Caco-2 (cell line): ENCODE measurements at regions not wholly inside any gene's neighbourhood (a gene's known extent, or its start where the extent isn't known, plus 50 kb on each side); places are given as distances from the start of the nearest gene placed in this dataset.

ENCODE experiments used
- BruUV-seq: library from RNA; stranded (reverse); fragments of 400-500 nt; replicated peaks from 2 replicates; lab custom pipeline; 2021; lab: Mats Ljungman, UMichigan
- CTCF ChIA-PET: fragments of 300-600 bp; sonication (Branson Sonifier 250); formaldehyde crosslinking; loops from one replicate; lab custom pipeline; 2022; ENCODE audit warnings: antibody characterized with exemption; lab: Charles Lee
- POLR2A ChIA-PET: fragments of 300-600 bp; sonication (Branson Sonifier 250); formaldehyde crosslinking; loops from one replicate; lab custom pipeline; 2022; ENCODE audit warnings: antibody characterized with exemption; lab: Charles Lee
- DNase-seq, 2 experiments: peaks; one replicate each; pipeline versions ENCODE4 v3.0.0 to v3.0.0-alpha.2; 2020 to 2022
- H3K27me3 ChIP-seq: replicated peaks from 2 replicates; pipeline ENCODE4 v1.6.0; 2011; ENCODE audit warnings: low read length; ENCODE audit not compliant: control insufficient read depth, insufficient read depth
- H3K36me3 ChIP-seq: 2 replicates; pipeline ENCODE4 v1.5.1; 2011; ENCODE audit warnings: low read length; ENCODE audit not compliant: control insufficient read depth, insufficient read depth
- H3K4me1 ChIP-seq: fragments of 250-450 bp; sonication (Bioruptor Pico); 2 replicates; pipeline ENCODE4 v1.5.1; 2020; ENCODE audit warnings: mild to moderate bottlenecking
- H3K4me3 ChIP-seq: 2 replicates; pipeline ENCODE4 v1.5.1; 2011; ENCODE audit warnings: low read depth, mild to moderate bottlenecking, control low read depth, low read length
- H3K9me3 ChIP-seq: fragments of 250-450 bp; sonication (Bioruptor Pico); 2 replicates; pipeline ENCODE4 v1.5.1; 2020; ENCODE audit warnings: mild to moderate bottlenecking, moderate library complexity
- H3K27ac Mint-ChIP-seq: one replicate; pipeline ENCODE4 v1.8.0; 2022; ENCODE audit warnings: mixed read lengths; ENCODE audit not compliant: unreplicated experiment
- H3K27me3 Mint-ChIP-seq: one replicate; pipeline ENCODE4 v1.8.0; 2022; ENCODE audit warnings: mixed read lengths; ENCODE audit not compliant: insufficient read depth, unreplicated experiment
- H3K36me3 Mint-ChIP-seq: one replicate; pipeline ENCODE4 v1.8.0; 2022; ENCODE audit warnings: mild to moderate bottlenecking, mixed read lengths; ENCODE audit not compliant: insufficient read depth, unreplicated experiment
- H3K4me1 Mint-ChIP-seq: one replicate; pipeline ENCODE4 v1.8.0; 2022; ENCODE audit warnings: low read depth, mixed read lengths; ENCODE audit not compliant: unreplicated experiment
- H3K4me3 Mint-ChIP-seq: one replicate; pipeline ENCODE4 v1.8.0; 2022; ENCODE audit warnings: mild to moderate bottlenecking, moderate library complexity, mixed read lengths; ENCODE audit not compliant: unreplicated experiment
- H3K9me3 Mint-ChIP-seq: one replicate; pipeline ENCODE4 v1.8.0; 2022; ENCODE audit warnings: mixed read lengths; ENCODE audit not compliant: unreplicated experiment
- intact Hi-C: fragments of 100-400 bp; cut with micrococcal nuclease; formaldehyde crosslinking; loops from one replicate; pipeline ENCODE4 v1.10.0; 2022; ENCODE audit not compliant: unreplicated experiment
- TF ChIP-seq, protein P1 (sequence below), 2 experiments: fragments of 200-600 bp in 1 of 2; IDR thresholded peaks; 1 replicate in 1 of 2; 2 replicates in 1 of 2; pipeline versions ENCODE4 v1.5.1 to v1.8.0; 2011 to 2022; ENCODE audit warnings: antibody characterized with exemption in 1 of 2, control low read depth in 1 of 2, inconsistent platforms in 1 of 2, low read depth in 1 of 2, low read length in 1 of 2, mild to moderate bottlenecking in 1 of 2, moderate library complexity in 1 of 2; ENCODE audit not compliant: insufficient read depth in 1 of 2, severe bottlenecking in 1 of 2, unreplicated experiment in 1 of 2

GRCh38 chr6:25032934-25033333 lies 97.2 kb upstream of the RIPOR2 start:
- peaks cover 3% of the 10 kb centered on the region for H3K27me3 Mint-ChIP-seq
- no peaks in the 10 kb centered on the region for H3K9me3 Mint-ChIP-seq
- no peak overlapping the region for H3K27ac Mint-ChIP-seq
- no peak for DNase-seq
- intact Hi-C loops: no loop called here
- BruUV-seq: no TSS peak
- CTCF ChIA-PET: no interaction called here
- H3K4me3 Mint-ChIP-seq: no peak overlapping the region
- H3K9me3 ChIP-seq: no peaks in the 10 kb centered on the region
- TF ChIP-seq, protein P1, sequence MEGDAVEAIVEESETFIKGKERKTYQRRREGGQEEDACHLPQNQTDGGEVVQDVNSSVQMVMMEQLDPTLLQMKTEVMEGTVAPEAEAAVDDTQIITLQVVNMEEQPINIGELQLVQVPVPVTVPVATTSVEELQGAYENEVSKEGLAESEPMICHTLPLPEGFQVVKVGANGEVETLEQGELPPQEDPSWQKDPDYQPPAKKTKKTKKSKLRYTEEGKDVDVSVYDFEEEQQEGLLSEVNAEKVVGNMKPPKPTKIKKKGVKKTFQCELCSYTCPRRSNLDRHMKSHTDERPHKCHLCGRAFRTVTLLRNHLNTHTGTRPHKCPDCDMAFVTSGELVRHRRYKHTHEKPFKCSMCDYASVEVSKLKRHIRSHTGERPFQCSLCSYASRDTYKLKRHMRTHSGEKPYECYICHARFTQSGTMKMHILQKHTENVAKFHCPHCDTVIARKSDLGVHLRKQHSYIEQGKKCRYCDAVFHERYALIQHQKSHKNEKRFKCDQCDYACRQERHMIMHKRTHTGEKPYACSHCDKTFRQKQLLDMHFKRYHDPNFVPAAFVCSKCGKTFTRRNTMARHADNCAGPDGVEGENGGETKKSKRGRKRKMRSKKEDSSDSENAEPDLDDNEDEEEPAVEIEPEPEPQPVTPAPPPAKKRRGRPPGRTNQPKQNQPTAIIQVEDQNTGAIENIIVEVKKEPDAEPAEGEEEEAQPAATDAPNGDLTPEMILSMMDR (IDR thresholded peaks at IDR 0.05; ENCODE audit: insufficient read depth in 1 of 2, low read depth in 1 of 2, low read length in 1 of 2, severe bottlenecking in 1 of 2, unreplicated experiment in 1 of 2): no peak
- H3K4me1 ChIP-seq: no peaks in the 10 kb centered on the region
- no peaks in the 10 kb centered on the region for H3K4me1 Mint-ChIP-seq
- H3K27me3 ChIP-seq: no peaks in the 10 kb centered on the region
- H3K36me3 Mint-ChIP-seq: no peaks in the 10 kb centered on the region
- H3K4me3 ChIP-seq: no peak overlapping the region
- H3K36me3 ChIP-seq: no peaks in the 10 kb centered on the region
- POLR2A ChIA-PET: no interaction called here

DNA sequence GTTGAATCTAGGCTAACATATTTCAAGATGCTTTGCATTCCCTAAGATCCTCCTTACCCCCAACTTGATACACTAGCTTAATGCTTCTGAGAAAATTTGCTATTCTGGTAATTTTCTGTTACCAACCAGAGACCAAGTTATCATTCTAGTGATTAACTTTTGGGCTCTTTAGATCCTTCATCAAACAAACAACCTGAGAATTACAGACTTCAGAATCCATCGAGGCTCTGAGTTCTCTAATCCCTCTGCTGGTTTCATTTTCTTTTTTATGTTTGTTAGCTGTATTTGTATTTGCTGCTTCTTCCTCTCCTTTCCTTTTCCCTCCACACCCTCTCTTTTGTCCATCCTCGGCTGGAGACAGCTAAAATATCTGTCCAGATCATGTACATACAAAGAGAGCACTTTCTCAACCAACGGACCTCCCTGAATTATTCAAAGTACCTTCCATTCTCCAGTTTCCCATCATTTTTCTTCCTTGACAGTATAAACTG lies 98.7 kb upstream of the RIPOR2 start:
- Histone ChIP-seq H3K27me3 (no peaks in the 10 kb centered on the region), H3K4me3 (no peak overlapping the region), H3K9me3 (no peaks in the 10 kb centered on the region), H3K36me3 (no peaks in the 10 kb centered on the region), H3K4me1 (no peaks in the 10 kb centered on the region)
- Mint-ChIP-seq H3K27ac (no peak overlapping the region), H3K4me3 (no peak overlapping the region), H3K27me3 (peaks cover 3% of the 10 kb centered on the region), H3K4me1 (no peaks in the 10 kb centered on the region), H3K9me3 (no peaks in the 10 kb centered on the region), H3K36me3 (no peaks in the 10 kb centered on the region)
- intact Hi-C loops: no loop called here
- no peak for DNase-seq
- TF ChIP-seq, protein P1 (IDR thresholded peaks at IDR 0.05; ENCODE audit: insufficient read depth in 1 of 2, low read depth in 1 of 2, low read length in 1 of 2, severe bottlenecking in 1 of 2, unreplicated experiment in 1 of 2): no peak
- no TSS peak for BruUV-seq
- POLR2A ChIA-PET: no interaction called here
- CTCF ChIA-PET: interaction anchor here (0.5 kb wide), 1 partner anchor 36 kb away, joined by 3 read pairs; no protein-coding TSS in a partner anchor

DNA sequence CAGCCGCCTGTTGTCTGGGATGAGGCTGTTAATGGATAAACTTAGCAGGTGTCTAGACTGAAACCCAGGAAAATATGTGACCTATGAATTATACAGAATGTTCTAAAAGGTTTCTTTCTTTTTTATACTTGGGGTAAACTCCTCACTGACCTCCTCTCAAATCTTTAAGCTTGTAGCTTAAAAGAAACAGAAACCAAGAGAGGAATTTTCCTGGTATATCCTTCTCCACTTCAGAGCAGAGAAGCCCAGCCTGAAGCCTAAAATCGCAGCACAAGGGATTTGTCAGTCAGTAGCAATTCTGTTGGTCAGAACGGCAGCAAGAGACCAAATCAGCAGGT lies 99.4 kb upstream of the RIPOR2 start:
- intact Hi-C loops: no loop called here
- H3K4me3 Mint-ChIP-seq: no peak overlapping the region
- Histone ChIP-seq H3K36me3 (no peaks in the 10 kb centered on the region), H3K4me3 (no peak overlapping the region), H3K4me1 (no peaks in the 10 kb centered on the region), H3K9me3 (no peaks in the 10 kb centered on the region), H3K27me3 (no peaks in the 10 kb centered on the region)
- H3K9me3 Mint-ChIP-seq: no peaks in the 10 kb centered on the region
- no peaks in the 10 kb centered on the region for H3K4me1 Mint-ChIP-seq
- no peaks in the 10 kb centered on the region for H3K36me3 Mint-ChIP-seq
- POLR2A ChIA-PET: no interaction called here
- no TSS peak for BruUV-seq
- CTCF ChIA-PET: no interaction called here
- TF ChIP-seq, protein P1 (IDR thresholded peaks at IDR 0.05; ENCODE audit: insufficient read depth in 1 of 2, low read depth in 1 of 2, low read length in 1 of 2, severe bottlenecking in 1 of 2, unreplicated experiment in 1 of 2): no peak
- H3K27ac Mint-ChIP-seq: no peak overlapping the region
- no peak for DNase-seq
- peaks cover 3% of the 10 kb centered on the region for H3K27me3 Mint-ChIP-seq
